GM12872 (cell line): ENCODE measurements at regions not wholly inside any gene's neighbourhood (a gene's known extent, or its start where the extent isn't known, plus 50 kb on each side); places are given as distances from the start of the nearest gene placed in this dataset.

ENCODE experiments used
- TF ChIP-seq, protein P1 (sequence below): IDR thresholded peaks from 3 replicates; pipeline ENCODE4 v1.5.1; 2011; ENCODE audit warnings: low read depth, mild to moderate bottlenecking, low read length, moderate library complexity; ENCODE audit not compliant: insufficient read depth

DNA sequence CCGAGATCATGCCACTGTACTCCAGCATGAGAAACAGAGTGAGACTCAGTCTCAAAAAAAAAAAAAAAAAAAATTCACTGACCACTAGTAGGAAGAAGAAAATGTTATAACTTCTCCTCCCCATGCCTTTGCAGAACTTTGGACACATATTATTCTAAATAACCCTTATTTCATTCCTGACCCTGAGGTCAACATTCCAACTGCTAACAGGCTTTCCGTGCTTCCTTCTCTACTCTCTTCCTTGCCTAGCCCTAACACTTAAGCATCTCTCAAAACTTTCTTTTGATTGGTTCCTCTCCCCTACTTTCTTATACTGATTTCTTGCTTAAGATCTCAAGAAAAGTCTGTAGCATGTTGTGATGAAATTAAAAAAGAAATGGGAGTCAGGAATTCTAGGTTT is 146.8 kb downstream of the MEX3B start:
- TF ChIP-seq, protein P1, sequence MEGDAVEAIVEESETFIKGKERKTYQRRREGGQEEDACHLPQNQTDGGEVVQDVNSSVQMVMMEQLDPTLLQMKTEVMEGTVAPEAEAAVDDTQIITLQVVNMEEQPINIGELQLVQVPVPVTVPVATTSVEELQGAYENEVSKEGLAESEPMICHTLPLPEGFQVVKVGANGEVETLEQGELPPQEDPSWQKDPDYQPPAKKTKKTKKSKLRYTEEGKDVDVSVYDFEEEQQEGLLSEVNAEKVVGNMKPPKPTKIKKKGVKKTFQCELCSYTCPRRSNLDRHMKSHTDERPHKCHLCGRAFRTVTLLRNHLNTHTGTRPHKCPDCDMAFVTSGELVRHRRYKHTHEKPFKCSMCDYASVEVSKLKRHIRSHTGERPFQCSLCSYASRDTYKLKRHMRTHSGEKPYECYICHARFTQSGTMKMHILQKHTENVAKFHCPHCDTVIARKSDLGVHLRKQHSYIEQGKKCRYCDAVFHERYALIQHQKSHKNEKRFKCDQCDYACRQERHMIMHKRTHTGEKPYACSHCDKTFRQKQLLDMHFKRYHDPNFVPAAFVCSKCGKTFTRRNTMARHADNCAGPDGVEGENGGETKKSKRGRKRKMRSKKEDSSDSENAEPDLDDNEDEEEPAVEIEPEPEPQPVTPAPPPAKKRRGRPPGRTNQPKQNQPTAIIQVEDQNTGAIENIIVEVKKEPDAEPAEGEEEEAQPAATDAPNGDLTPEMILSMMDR = no peak

GRCh38 chr15:81897057-81897677 is 148.7 kb downstream of the MEX3B start:
- TF ChIP-seq, protein P1 = no peak

GRCh38 chr15:81896356-81896755 is 149.5 kb downstream of the MEX3B start:
- TF ChIP-seq, protein P1 = no peak

DNA sequence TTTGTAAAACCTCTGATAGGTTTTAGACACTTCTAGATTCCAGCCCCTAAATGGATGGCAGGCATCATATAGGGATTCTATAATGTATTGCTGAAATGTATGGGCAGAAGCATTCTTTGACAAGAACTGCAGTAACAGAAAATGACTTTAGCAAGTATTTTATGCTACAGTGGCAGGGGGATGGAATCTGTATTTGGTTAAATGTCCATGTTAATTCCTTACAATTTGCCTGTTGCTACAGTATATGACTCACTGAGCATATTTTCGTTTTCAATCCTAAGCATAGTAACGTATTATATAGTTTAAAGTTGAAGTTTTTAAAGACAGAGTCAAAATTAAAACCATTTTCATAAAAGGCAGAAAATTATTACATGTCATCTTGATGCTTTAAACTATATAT is 150.1 kb downstream of the MEX3B start:
- TF ChIP-seq, protein P1 = no peak

DNA sequence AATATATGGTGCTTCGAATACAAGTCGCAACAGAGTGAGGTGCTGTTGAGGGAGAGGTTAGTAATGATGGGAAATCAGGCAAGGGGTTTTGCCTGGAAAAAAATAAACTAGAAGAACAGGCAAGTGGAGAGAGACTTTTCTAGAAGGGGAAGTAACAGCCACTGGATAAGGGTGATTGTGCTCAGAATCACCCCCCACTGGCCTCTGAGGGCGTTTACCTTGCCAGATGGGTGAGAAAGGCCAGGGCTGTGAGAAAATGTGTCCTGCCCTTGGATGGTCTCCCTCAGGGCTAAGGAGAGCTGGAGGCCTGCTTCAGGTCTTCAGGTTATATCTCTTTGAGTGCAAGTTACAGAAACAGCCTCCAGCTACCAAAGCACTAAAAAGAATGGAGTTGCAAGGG is 151.8 kb downstream of the MEX3B start:
- TF ChIP-seq, protein P1 = no peak

- TF ChIP-seq, protein P1 = no peak
These were observed 152.5 kb downstream of the MEX3B start for GRCh38 chr15:81893182-81893835.

DNA sequence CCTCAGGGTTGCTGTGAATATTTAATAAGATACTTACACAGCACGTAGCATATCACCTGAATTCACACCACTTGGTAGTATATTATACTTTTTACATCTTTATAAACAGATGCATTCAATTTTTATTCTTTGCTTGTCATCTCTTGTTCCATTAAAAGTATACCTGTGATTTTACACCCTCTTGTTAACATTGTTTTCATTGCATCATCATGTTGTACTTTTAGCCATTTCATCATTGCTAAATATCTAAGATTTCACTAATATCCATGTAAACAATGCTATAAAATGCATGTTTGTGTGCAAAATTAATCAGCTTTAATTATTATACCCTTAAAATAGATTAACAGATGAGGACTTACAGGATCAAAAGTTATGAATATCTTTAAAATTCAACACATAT is 155.3 kb downstream of the MEX3B start:
- TF ChIP-seq, protein P1 = no peak

- TF ChIP-seq, protein P1 = no peak
These were observed 156.3 kb downstream of the MEX3B start for GRCh38 chr15:81889485-81889881.
